DOHH2 (cell line): ENCODE measurements at regions not wholly inside any gene's neighbourhood (a gene's known extent, or its start where the extent isn't known, plus 50 kb on each side); places are given as distances from the start of the nearest gene placed in this dataset.

Experiments
- H3F3A ChIP-seq: fragments of 200-600 bp; sonication (generic), shearing (Covaris generic); 2 replicates; pipeline ENCODE4 v1.6.0; 2016; ENCODE audit warnings: antibody characterized with exemption, mild to moderate bottlenecking; ENCODE audit not compliant: control insufficient read depth, insufficient read depth
- H3K27ac ChIP-seq: fragments of 200-600 bp; sonication (generic); 2 replicates; pipeline ENCODE4 v1.5.1; 2014; ENCODE audit warnings: low read depth, mild to moderate bottlenecking, low read length, moderate library complexity
- H3K27me3 ChIP-seq: fragments of 200-600 bp; sonication (generic); 2 replicates; pipeline ENCODE4 v1.6.1; 2014; ENCODE audit warnings: mild to moderate bottlenecking, low read length, mixed read lengths; ENCODE audit not compliant: control insufficient read depth
- H3K36me3 ChIP-seq: fragments of 200-600 bp; sonication (generic); 2 replicates; pipeline ENCODE4 v1.6.1; 2014; ENCODE audit warnings: mild to moderate bottlenecking, low read length, moderate library complexity, mixed read lengths; ENCODE audit not compliant: control insufficient read depth
- H3K4me1 ChIP-seq: fragments of 200-600 bp; sonication (generic); 2 replicates; pipeline ENCODE4 v1.6.1; 2014; ENCODE audit warnings: mild to moderate bottlenecking, low read length, mixed read lengths; ENCODE audit not compliant: control insufficient read depth
- H3K4me2 ChIP-seq: fragments of 200-600 bp; sonication (generic); 2 replicates; pipeline ENCODE4 v1.6.0; 2014; ENCODE audit warnings: mild to moderate bottlenecking, low read length, moderate library complexity
- H3K4me3 ChIP-seq: fragments of 200-600 bp; sonication (generic); 2 replicates; pipeline ENCODE4 v1.5.1; 2014; ENCODE audit warnings: mild to moderate bottlenecking, low read length, mixed read lengths
- H3K79me2 ChIP-seq: fragments of 200-600 bp; sonication (generic); 2 replicates; pipeline ENCODE4 v1.6.1; 2014; ENCODE audit warnings: mild to moderate bottlenecking, low read length, mixed read lengths; ENCODE audit not compliant: control insufficient read depth
- H3K9me2 ChIP-seq: fragments of 200-600 bp; sonication (generic); replicated peaks from 2 replicates; pipeline ENCODE4 v1.6.1; 2014; ENCODE audit warnings: mild to moderate bottlenecking, low read length, mixed read lengths; ENCODE audit not compliant: control insufficient read depth
- H3K9me3 ChIP-seq: fragments of 200-600 bp; sonication (generic); 2 replicates; pipeline ENCODE4 v1.6.1; 2014; ENCODE audit warnings: antibody characterized with exemption, low read length, mixed read lengths; ENCODE audit not compliant: control insufficient read depth, insufficient read depth
- H4K20me1 ChIP-seq: fragments of 200-600 bp; sonication (generic); 2 replicates; pipeline ENCODE4 v1.6.0; 2014; ENCODE audit warnings: low read depth, mild to moderate bottlenecking, antibody characterized with exemption, low read length, moderate library complexity; ENCODE audit not compliant: control insufficient read depth, insufficient read depth
- CTCF ChIP-seq: fragments of 200-600 bp; sonication (generic); IDR thresholded peaks from one replicate; pipeline ENCODE4 v1.5.1; 2014; ENCODE audit warnings: antibody characterized with exemption, mild to moderate bottlenecking, low read depth, low read length; ENCODE audit not compliant: poor library complexity, severe bottlenecking
- EZH2phosphoT487 ChIP-seq: fragments of 200-600 bp; sonication (generic); IDR thresholded peaks from 2 replicates; pipeline ENCODE4 v1.6.1; 2017; ENCODE audit warnings: borderline replicate concordance, mild to moderate bottlenecking, antibody characterized with exemption, low read length, moderate library complexity, mixed read lengths

DNA sequence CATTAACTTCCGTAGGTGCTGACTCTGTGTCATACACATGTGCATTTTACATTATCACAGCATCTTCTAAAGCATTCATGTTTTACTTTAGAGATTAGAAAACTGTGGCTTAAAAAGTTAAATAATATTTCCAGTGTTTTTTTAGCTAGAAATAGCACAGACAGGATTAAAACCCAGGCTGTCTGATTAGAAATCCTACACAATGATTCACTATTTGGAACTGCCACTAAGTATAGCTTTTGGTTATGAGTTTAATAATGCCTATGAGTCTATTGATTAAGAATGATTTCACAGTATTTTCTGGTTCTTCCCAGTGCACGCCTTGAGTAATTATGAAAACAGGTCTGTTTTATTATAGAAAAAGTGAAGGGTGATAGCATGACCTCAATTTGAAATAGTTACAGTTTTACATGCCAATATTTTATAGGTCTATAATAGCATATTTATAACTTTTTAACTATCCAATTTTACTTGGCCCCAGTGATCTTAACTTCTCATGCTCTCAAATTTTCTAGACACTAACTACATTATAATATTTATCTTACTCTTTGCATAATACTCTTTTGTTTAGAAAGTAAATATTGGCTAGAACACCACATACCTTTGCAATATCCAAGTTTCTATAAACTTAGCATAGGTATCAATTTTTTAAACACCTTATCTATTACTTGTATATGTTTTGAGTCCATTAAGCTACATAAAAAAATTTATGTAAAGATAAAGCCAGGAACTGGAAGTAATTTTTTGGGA is 313.2 kb downstream of the RND3 start:
- H3K79me2 ChIP-seq: no peaks in the 10 kb centered on the region
- no peak overlapping the region for H3K27ac ChIP-seq
- H3K9me2 ChIP-seq: no peaks in the 10 kb centered on the region
- no peaks in the 10 kb centered on the region for H4K20me1 ChIP-seq
- no peaks in the 10 kb centered on the region for H3K9me3 ChIP-seq
- H3K36me3 ChIP-seq: no peaks in the 10 kb centered on the region
- TF ChIP-seq CTCF (no peak), EZH2phosphoT487 (no peak)
- H3K4me2 ChIP-seq: no peak overlapping the region
- H3F3A ChIP-seq: no peaks in the 10 kb centered on the region
- no peaks in the 10 kb centered on the region for H3K4me1 ChIP-seq
- no peaks in the 10 kb centered on the region for H3K27me3 ChIP-seq
- no peak overlapping the region for H3K4me3 ChIP-seq

DNA sequence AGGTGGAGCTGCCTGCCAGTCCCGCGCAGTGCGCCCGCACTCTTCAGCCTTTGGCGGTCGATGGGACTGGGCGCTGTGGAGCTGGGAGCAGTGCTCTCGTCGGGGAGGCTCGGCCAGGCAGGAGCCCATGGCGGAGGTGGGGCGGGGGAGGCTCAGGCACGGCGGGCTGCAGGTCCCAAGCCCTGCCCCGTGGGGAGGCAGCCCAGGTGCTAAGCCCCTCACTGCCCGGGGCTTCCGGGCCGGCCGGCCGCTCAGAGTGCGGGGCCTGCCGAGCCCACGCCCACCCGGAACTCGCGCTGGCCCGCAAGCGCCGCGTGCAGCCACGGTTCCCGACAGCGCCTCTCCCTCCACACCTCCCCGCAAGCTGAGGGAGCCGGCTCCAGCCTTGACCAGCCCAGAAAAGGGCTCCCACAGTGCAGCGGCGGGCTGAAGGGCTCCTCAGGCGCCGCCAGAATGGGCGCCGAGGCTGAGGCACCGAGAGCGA is 316.4 kb downstream of the RND3 start:
- Histone ChIP-seq H3F3A (no peaks in the 10 kb centered on the region), H3K9me2 (no peaks in the 10 kb centered on the region; the same call in 1 of the 2 replicates), H3K27ac (no peak overlapping the region), H3K9me3 (no peaks in the 10 kb centered on the region), H3K79me2 (no peaks in the 10 kb centered on the region), H4K20me1 (no peaks in the 10 kb centered on the region), H3K36me3 (no peaks in the 10 kb centered on the region), H3K27me3 (no peaks in the 10 kb centered on the region), H3K4me2 (no peak overlapping the region), H3K4me3 (no peak overlapping the region), H3K4me1 (no peaks in the 10 kb centered on the region)
- TF ChIP-seq EZH2phosphoT487 (no peak), CTCF (no peak)

DNA sequence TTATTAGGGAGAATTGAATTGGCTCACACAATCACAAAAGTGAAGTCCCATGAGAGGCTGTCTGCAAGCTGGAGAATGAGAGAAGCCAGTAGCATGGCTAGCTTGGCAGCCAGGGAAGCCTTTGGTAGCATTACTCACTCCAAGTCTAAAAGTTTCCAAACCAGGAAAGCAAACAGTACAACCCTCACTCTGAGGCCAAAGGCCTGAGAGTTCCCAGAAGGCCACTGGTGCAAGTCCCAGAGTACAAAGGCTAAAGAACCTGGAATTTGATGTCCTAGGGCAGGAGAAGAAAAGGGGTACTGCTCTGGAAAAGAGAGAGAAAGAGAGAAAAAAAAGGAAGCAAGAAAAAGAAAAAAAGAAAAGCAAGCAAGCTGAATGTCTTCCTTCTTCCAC is 318.2 kb downstream of the RND3 start:
- H3K27ac ChIP-seq: no peak overlapping the region

More for the DNA sequence above, 318.2 kb downstream of the RND3 start:
- H4K20me1 ChIP-seq: no peaks in the 10 kb centered on the region
- no peaks in the 10 kb centered on the region for H3K4me1 ChIP-seq
- H3K9me2 ChIP-seq: no peaks in the 10 kb centered on the region; the same call in 1 of the 2 replicates
- no peaks in the 10 kb centered on the region for H3F3A ChIP-seq
- H3K4me3 ChIP-seq: no peak overlapping the region
- H3K27me3 ChIP-seq: no peaks in the 10 kb centered on the region
- TF ChIP-seq EZH2phosphoT487: no peak
- TF ChIP-seq CTCF: no peak
- H3K4me2 ChIP-seq: no peak overlapping the region
- H3K79me2 ChIP-seq: no peaks in the 10 kb centered on the region
- no peaks in the 10 kb centered on the region for H3K9me3 ChIP-seq
- H3K36me3 ChIP-seq: no peaks in the 10 kb centered on the region
